ENCODE measurements at regions not wholly inside any gene's neighbourhood (a gene's known extent, or its start where the extent isn't known, plus 50 kb on each side); places are given as distances from the start of the nearest gene placed in this dataset.

- CTCF ChIA-PET = no interaction called here
These were observed 74.4 kb downstream of the VCPKMT start for GRCh38 chr14:50041980-50042379.

GRCh38 chr14:50044042-50044651, 72.2 kb downstream of the VCPKMT start:
- Mint-ChIP-seq H3K4me1 (peaks cover 75% of the 10 kb centered on the region), H3K36me3 (ENCODE audit: low read depth) (peaks cover 48% of the 10 kb centered on the region), H3K9me3 (no peaks in the 10 kb centered on the region), H3K4me3 (no peak overlapping the region), H3K27me3 (no peaks in the 10 kb centered on the region), H3K27ac (peak overlapping the region; percentile 92)
- intact Hi-C loops (cut with micrococcal nuclease) = loop anchor here (10.0 kb wide), 1 partner anchor 491 kb away; the partner anchor contains the start of gene MAP4K5
- DNase-seq (no peak), ATAC-seq (ENCODE audit: low read depth) (no peak)
- ChIA-PET POLR2A (interaction anchor here (0.6 to 5.0 kb wide), 22 partner anchors 8 to 192 kb away, joined by 3 to 94 read pairs (median 8); partner anchors contain the start of genes ARF6, NEMF and VCPKMT), CTCF (interaction anchor here (0.7 to 1.7 kb wide), 6 partner anchors 18 to 182 kb away, joined by 3 to 7 read pairs (median 4); no protein-coding TSS in a partner anchor)
- no peak for TF ChIP-seq CTCF (IDR thresholded peaks at IDR 0.05)

More at GRCh38 chr14:50041980-50042379, 74.4 kb downstream of the VCPKMT start:
- POLR2A ChIA-PET = interaction anchor here (0.6 to 2.8 kb wide), 2 partner anchors 39 to 162 kb away, joined by 5 to 30 read pairs; no protein-coding TSS in a partner anchor
- H3K27ac Mint-ChIP-seq = no peak overlapping the region
- ATAC-seq (ENCODE audit: low read depth) (no peak), DNase-seq (no peak)
- no peak overlapping the region for H3K4me3 Mint-ChIP-seq
- intact Hi-C loops (cut with micrococcal nuclease) = loop anchor here (10.0 kb wide), 1 partner anchor 493 kb away; the partner anchor contains the start of gene MAP4K5
- no peak for TF ChIP-seq CTCF (IDR thresholded peaks at IDR 0.05)
- no peaks in the 10 kb centered on the region for H3K9me3 Mint-ChIP-seq
- no peaks in the 10 kb centered on the region for H3K27me3 Mint-ChIP-seq
- H3K36me3 Mint-ChIP-seq (ENCODE audit: low read depth) = peaks cover 57% of the 10 kb centered on the region
- peaks cover 78% of the 10 kb centered on the region for H3K4me1 Mint-ChIP-seq

GRCh38 chr14:50045039-50045711, 71.2 kb downstream of the VCPKMT start:
- H3K27me3 Mint-ChIP-seq = no peaks in the 10 kb centered on the region
- POLR2A ChIA-PET = interaction anchor here (0.5 to 5.0 kb wide), 22 partner anchors 9 to 323 kb away, joined by 3 to 94 read pairs (median 8); partner anchors contain the start of genes ARF6 and VCPKMT
- intact Hi-C loops (cut with micrococcal nuclease) = loop anchor here (1.0 to 10.0 kb wide), 2 partner anchors 38 to 490 kb away; partner anchors contain the start of gene MAP4K5

GRCh38 chr14:50045837-50046236, 70.5 kb downstream of the VCPKMT start:
- no peaks in the 10 kb centered on the region for H3K9me3 Mint-ChIP-seq
- peak overlapping the region; percentile 2 for H3K4me3 Mint-ChIP-seq
- peak overlapping the region; percentile 92 for H3K27ac Mint-ChIP-seq
- DNase-seq (no peak), ATAC-seq (ENCODE audit: low read depth) (no peak)
- POLR2A ChIA-PET = interaction anchor here (0.6 to 5.0 kb wide), 13 partner anchors 9 to 449 kb away, joined by 3 to 94 read pairs (median 10); no protein-coding TSS in a partner anchor
- no peaks in the 10 kb centered on the region for H3K27me3 Mint-ChIP-seq
- peaks cover 56% of the 10 kb centered on the region for H3K36me3 Mint-ChIP-seq (ENCODE audit: low read depth)
- TF ChIP-seq CTCF (IDR thresholded peaks at IDR 0.05) = no peak
- intact Hi-C loops (cut with micrococcal nuclease) = loop anchor here (1.0 to 10.0 kb wide), 3 partner anchors 37 to 489 kb away; partner anchors contain the start of gene MAP4K5
- H3K4me1 Mint-ChIP-seq = peaks cover 65% of the 10 kb centered on the region
- CTCF ChIA-PET = interaction anchor here (1.3 to 1.7 kb wide), 4 partner anchors 7 to 183 kb away, joined by 3 to 7 read pairs (median 5); no protein-coding TSS in a partner anchor

More at GRCh38 chr14:50045039-50045711, 71.2 kb downstream of the VCPKMT start:
- H3K9me3 Mint-ChIP-seq = no peaks in the 10 kb centered on the region
- CTCF ChIA-PET = interaction anchor here (0.9 to 1.7 kb wide), 6 partner anchors 8 to 183 kb away, joined by 3 to 7 read pairs (median 4); no protein-coding TSS in a partner anchor
- peak; percentile 70 for ATAC-seq (ENCODE audit: low read depth)
- H3K4me3 Mint-ChIP-seq = peak overlapping the region; percentile 2
- DNase-seq = no peak
- peaks cover 56% of the 10 kb centered on the region for H3K36me3 Mint-ChIP-seq (ENCODE audit: low read depth)
- H3K27ac Mint-ChIP-seq = peak overlapping the region; percentile 92
- H3K4me1 Mint-ChIP-seq = peaks cover 71% of the 10 kb centered on the region
- no peak for TF ChIP-seq CTCF (IDR thresholded peaks at IDR 0.05)
